ENCODE measurements at regions not wholly inside any gene's neighbourhood (a gene's known extent, or its start where the extent isn't known, plus 50 kb on each side); places are given as distances from the start of the nearest gene placed in this dataset.

DNA sequence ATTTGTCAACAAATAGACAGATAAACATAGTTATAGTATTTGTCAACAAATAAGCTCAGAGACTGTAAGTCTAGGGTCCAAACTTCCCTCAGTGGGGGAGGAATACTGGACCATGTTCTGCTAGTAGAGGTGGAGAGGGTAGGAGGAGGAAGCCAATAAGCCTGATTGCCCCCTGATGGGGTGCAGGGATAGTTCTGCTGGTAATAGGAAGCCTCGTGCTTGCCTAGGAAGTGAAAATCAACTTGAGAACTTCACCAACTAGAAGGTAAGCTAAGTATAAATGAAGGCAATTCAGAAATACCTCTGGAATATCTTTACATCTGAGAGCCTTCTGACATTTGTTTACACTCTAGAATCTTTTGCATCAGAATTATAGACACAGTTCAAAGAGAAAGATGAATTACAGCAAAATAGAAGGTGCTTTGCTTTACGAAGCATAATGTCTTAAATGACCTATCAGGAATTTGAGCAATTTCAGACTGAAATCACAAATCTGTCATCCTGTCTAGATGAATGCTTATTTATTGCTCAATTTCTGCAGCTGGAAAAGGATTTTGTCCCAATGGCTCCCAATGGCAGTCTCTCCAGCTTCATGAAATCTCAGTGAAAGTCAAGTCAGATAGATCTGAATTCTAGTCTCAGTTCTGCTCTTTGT lies 225.6 kb upstream of the TBC1D5 start:
- H3K9me3 ChIP-seq (ENCODE audit: control insufficient read depth in 2 of 3, insufficient read depth in 1 of 3, low read length in 3 of 3) = no peaks in the 10 kb centered on the region
- no peaks in the 10 kb centered on the region for H3K36me3 ChIP-seq (ENCODE audit: control insufficient read depth in 2 of 3, insufficient read depth in 3 of 3, low read length in 3 of 3)
- no peak for TF ChIP-seq CTCF (IDR thresholded peaks at IDR 0.05; ENCODE audit: borderline replicate concordance, extremely low read depth, insufficient read depth)
- FAIRE-seq (no peak), DNase-seq (no peak)
- H3K9ac ChIP-seq (ENCODE audit: low read length in 3 of 3) = no peak overlapping the region
- H3K4me1 ChIP-seq (ENCODE audit: control insufficient read depth in 2 of 3, insufficient read depth in 2 of 3, low read depth in 1 of 3, low read length in 3 of 3) = peaks cover 0 to 3% (median 0%) of the 10 kb centered on the region in 3 donors
- no peaks in the 10 kb centered on the region for H3K27me3 ChIP-seq (ENCODE audit: control insufficient read depth, insufficient read depth, low read length)
- H3K4me3 ChIP-seq (ENCODE audit: low read length in 3 of 3) = no peak overlapping the region
- H3K27ac ChIP-seq (ENCODE audit: low read depth in 2 of 2, low read length in 2 of 2) = no peak overlapping the region
- intact Hi-C loops (cut with DNase I) = no loop called here

GRCh38 chr3:17967111-17967510 lies 224.7 kb upstream of the TBC1D5 start:
- intact Hi-C loops (cut with DNase I) = no loop called here
- Histone ChIP-seq H3K27me3 (ENCODE audit: control insufficient read depth, insufficient read depth, low read length) (no peaks in the 10 kb centered on the region), H3K36me3 (ENCODE audit: control insufficient read depth in 2 of 3, insufficient read depth in 3 of 3, low read length in 3 of 3) (no peaks in the 10 kb centered on the region), H3K9me3 (ENCODE audit: control insufficient read depth in 2 of 3, insufficient read depth in 1 of 3, low read length in 3 of 3) (no peaks in the 10 kb centered on the region), H3K4me1 (ENCODE audit: control insufficient read depth in 2 of 3, insufficient read depth in 2 of 3, low read depth in 1 of 3, low read length in 3 of 3) (no peaks in the 10 kb centered on the region), H3K27ac (ENCODE audit: low read depth in 2 of 2, low read length in 2 of 2) (no peak overlapping the region), H3K4me3 (ENCODE audit: low read length in 3 of 3) (no peak overlapping the region), H3K9ac (ENCODE audit: low read length in 3 of 3) (no peak overlapping the region)
- FAIRE-seq = no peak
- TF ChIP-seq CTCF (IDR thresholded peaks at IDR 0.05; ENCODE audit: borderline replicate concordance, extremely low read depth, insufficient read depth) = no peak
- DNase-seq = no peak

- H3K27ac ChIP-seq (ENCODE audit: low read depth in 2 of 2, low read length in 2 of 2) = no peak overlapping the region
- H3K27me3 ChIP-seq (ENCODE audit: control insufficient read depth, insufficient read depth, low read length) = no peaks in the 10 kb centered on the region
- TF ChIP-seq CTCF (IDR thresholded peaks at IDR 0.05; ENCODE audit: borderline replicate concordance, extremely low read depth, insufficient read depth) = no peak
- H3K4me1 ChIP-seq (ENCODE audit: control insufficient read depth in 2 of 3, insufficient read depth in 2 of 3, low read depth in 1 of 3, low read length in 3 of 3) = no peaks in the 10 kb centered on the region
- no peaks in the 10 kb centered on the region for H3K9me3 ChIP-seq (ENCODE audit: control insufficient read depth in 2 of 3, insufficient read depth in 1 of 3, low read length in 3 of 3)
- intact Hi-C loops (cut with DNase I) = no loop called here
- H3K9ac ChIP-seq (ENCODE audit: low read length in 3 of 3) = no peak overlapping the region
- no peak for FAIRE-seq
- no peak overlapping the region for H3K4me3 ChIP-seq (ENCODE audit: low read length in 3 of 3)
- DNase-seq = no peak
- H3K36me3 ChIP-seq (ENCODE audit: control insufficient read depth in 2 of 3, insufficient read depth in 3 of 3, low read length in 3 of 3) = no peaks in the 10 kb centered on the region
Observed at GRCh38 chr3:17965331-17965730, 222.9 kb upstream of the TBC1D5 start.

- Histone ChIP-seq H3K4me1 (ENCODE audit: control insufficient read depth in 2 of 3, insufficient read depth in 2 of 3, low read depth in 1 of 3, low read length in 3 of 3) (no peaks in the 10 kb centered on the region), H3K27me3 (ENCODE audit: control insufficient read depth, insufficient read depth, low read length) (no peaks in the 10 kb centered on the region), H3K36me3 (ENCODE audit: control insufficient read depth in 2 of 3, insufficient read depth in 3 of 3, low read length in 3 of 3) (no peaks in the 10 kb centered on the region), H3K4me3 (ENCODE audit: low read length in 3 of 3) (no peak overlapping the region), H3K27ac (ENCODE audit: low read depth in 2 of 2, low read length in 2 of 2) (no peak overlapping the region), H3K9ac (ENCODE audit: low read length in 3 of 3) (no peak overlapping the region), H3K9me3 (ENCODE audit: control insufficient read depth in 2 of 3, insufficient read depth in 1 of 3, low read length in 3 of 3) (no peaks in the 10 kb centered on the region)
- no peak for TF ChIP-seq CTCF (IDR thresholded peaks at IDR 0.05; ENCODE audit: borderline replicate concordance, extremely low read depth, insufficient read depth)
- intact Hi-C loops (cut with DNase I) = no loop called here
- DNase-seq (no peak), FAIRE-seq (no peak)
Observed at GRCh38 chr3:17964108-17964507, 221.7 kb upstream of the TBC1D5 start.

Data from kidney (tissue), 13 donors.